ENCODE measurements at regions not wholly inside any gene's neighbourhood (a gene's known extent, or its start where the extent isn't known, plus 50 kb on each side); places are given as distances from the start of the nearest gene placed in this dataset.

DNA sequence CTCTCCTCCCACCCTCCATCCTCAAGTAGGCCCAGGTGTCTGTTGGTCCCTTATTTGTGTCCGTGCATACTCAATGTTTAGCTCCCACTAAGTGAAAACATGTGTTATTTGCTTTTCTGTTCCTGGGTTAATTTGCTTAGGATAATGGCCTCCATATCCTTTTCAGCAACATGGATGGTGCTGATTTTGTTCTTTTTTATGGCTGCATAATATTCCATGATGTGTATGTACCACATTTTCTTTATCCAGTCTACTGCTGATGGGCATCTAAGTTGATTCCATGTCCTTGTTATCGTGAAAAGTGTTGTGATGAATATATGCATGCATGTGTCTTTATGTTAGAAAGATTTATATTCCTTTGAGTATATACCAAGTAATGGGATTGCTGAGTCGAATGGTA, 314.9 kb upstream of the IRAK1BP1 start (continued):
- TF ChIP-seq, protein P1, sequence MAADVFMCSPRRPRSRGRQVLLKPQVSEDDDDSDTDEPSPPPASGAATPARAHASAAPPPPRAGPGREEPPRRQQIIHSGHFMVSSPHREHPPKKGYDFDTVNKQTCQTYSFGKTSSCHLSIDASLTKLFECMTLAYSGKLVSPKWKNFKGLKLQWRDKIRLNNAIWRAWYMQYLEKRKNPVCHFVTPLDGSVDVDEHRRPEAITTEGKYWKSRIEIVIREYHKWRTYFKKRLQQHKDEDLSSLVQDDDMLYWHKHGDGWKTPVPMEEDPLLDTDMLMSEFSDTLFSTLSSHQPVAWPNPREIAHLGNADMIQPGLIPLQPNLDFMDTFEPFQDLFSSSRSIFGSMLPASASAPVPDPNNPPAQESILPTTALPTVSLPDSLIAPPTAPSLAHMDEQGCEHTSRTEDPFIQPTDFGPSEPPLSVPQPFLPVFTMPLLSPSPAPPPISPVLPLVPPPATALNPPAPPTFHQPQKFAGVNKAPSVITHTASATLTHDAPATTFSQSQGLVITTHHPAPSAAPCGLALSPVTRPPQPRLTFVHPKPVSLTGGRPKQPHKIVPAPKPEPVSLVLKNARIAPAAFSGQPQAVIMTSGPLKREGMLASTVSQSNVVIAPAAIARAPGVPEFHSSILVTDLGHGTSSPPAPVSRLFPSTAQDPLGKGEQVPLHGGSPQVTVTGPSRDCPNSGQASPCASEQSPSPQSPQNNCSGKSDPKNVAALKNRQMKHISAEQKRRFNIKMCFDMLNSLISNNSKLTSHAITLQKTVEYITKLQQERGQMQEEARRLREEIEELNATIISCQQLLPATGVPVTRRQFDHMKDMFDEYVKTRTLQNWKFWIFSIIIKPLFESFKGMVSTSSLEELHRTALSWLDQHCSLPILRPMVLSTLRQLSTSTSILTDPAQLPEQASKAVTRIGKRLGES (CRISPR knock-in tag; IDR thresholded peaks at IDR 0.05; ENCODE audit: borderline replicate concordance), result no peak
- TF ChIP-seq CBX2 (IDR thresholded peaks at IDR 0.05; ENCODE audit: low read depth, low read length), result no peak
- TF ChIP-seq CBX2 (CRISPR knock-in tag; IDR thresholded peaks at IDR 0.05; ENCODE audit: low read depth), result no peak
- TF ChIP-seq HIVEP1 (CRISPR knock-in tag; IDR thresholded peaks at IDR 0.05), result no peak

DNA sequence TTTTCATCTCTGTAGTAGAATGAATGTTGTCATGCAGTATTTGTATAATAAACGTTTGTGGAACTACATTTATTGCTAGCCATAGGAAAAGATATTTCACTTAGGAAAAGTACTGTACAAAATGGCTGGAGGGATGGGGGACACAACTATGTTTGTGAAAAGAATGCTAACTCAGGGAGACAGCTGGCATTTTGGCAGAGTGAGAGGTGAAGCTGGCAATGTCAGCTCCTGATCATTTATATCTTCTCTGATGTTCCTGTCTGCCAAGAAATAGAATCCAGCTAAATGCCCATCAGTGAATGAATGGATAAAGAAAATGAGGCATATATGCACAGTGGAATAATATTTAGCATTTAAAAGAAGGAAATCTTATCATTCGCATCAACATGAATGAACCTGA, 313.0 kb upstream of the IRAK1BP1 start:
- TF ChIP-seq, protein P2, sequence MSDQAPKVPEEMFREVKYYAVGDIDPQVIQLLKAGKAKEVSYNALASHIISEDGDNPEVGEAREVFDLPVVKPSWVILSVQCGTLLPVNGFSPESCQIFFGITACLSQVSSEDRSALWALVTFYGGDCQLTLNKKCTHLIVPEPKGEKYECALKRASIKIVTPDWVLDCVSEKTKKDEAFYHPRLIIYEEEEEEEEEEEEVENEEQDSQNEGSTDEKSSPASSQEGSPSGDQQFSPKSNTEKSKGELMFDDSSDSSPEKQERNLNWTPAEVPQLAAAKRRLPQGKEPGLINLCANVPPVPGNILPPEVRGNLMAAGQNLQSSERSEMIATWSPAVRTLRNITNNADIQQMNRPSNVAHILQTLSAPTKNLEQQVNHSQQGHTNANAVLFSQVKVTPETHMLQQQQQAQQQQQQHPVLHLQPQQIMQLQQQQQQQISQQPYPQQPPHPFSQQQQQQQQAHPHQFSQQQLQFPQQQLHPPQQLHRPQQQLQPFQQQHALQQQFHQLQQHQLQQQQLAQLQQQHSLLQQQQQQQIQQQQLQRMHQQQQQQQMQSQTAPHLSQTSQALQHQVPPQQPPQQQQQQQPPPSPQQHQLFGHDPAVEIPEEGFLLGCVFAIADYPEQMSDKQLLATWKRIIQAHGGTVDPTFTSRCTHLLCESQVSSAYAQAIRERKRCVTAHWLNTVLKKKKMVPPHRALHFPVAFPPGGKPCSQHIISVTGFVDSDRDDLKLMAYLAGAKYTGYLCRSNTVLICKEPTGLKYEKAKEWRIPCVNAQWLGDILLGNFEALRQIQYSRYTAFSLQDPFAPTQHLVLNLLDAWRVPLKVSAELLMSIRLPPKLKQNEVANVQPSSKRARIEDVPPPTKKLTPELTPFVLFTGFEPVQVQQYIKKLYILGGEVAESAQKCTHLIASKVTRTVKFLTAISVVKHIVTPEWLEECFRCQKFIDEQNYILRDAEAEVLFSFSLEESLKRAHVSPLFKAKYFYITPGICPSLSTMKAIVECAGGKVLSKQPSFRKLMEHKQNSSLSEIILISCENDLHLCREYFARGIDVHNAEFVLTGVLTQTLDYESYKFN (CRISPR knock-in tag; conservative IDR thresholded peaks at IDR 0.05), result no peak
- H3K4me1 ChIP-seq (ENCODE audit: insufficient read depth, low read length), result no peaks in the 10 kb centered on the region
- ChIA-PET CTCF (ENCODE audit: low intra/inter-chr PET ratio, low total read pairs) (no interaction called here), POLR2A (no interaction called here)
- in situ Hi-C loops (cut with HindIII; ENCODE audit: extremely low pct_ligation_motif_present, low pct_unique_long_range_greater_than_20kb) (no loop called here), intact Hi-C loops (cut with micrococcal nuclease; ENCODE audit: unreplicated experiment) (no loop called here)
- H4K20me1 ChIP-seq (ENCODE audit: insufficient read depth, low read length), result no peaks in the 10 kb centered on the region
- FAIRE-seq (no peak), ATAC-seq (no peak), DNase-seq (ENCODE audit: low spot score) (no peak)
- peaks cover 45% of the 10 kb centered on the region for H3K9me3 ChIP-seq (ENCODE audit: low read length)
- H2AFZ ChIP-seq (ENCODE audit: low read length), result no peak overlapping the region
- no peak overlapping the region for H3K9ac ChIP-seq (ENCODE audit: insufficient read depth, low read depth, low read length)
- H3K79me2 ChIP-seq (ENCODE audit: insufficient read depth, low read length), result no peaks in the 10 kb centered on the region
- H3K36me3 ChIP-seq (replicated peaks in 1 of 2; ENCODE audit: control insufficient read depth in 1 of 2, insufficient read depth in 2 of 2, low read length in 2 of 2), result no peaks in the 10 kb centered on the region
- WGBS (ENCODE audit: low lambda C conversion rate), result 49% methylated on average over 2 of the region's 2 CpGs
- no peak overlapping the region for H3K27ac ChIP-seq (ENCODE audit: extremely low read length, insufficient read depth, low read length)
- no peaks in the 10 kb centered on the region for H3K27me3 ChIP-seq (ENCODE audit: control insufficient read depth in 1 of 2, insufficient read depth in 2 of 2, low read length in 2 of 2)
- H3K4me3 ChIP-seq (replicated peaks in 1 of 3; ENCODE audit: insufficient read depth in 1 of 3, low read depth in 2 of 3, low read length in 3 of 3), result no peak overlapping the region
- BruUV-seq (replicated peaks), result no TSS peak
- no peak overlapping the region for H3K4me2 ChIP-seq (ENCODE audit: low read depth, low read length)
